Suprapubic skin (tissue), 4 donors: ENCODE measurements at regions not wholly inside any gene's neighbourhood (a gene's known extent, or its start where the extent isn't known, plus 50 kb on each side); places are given as distances from the start of the nearest gene placed in this dataset.

Experiments used
- EP300 ChIP-seq: sonication (generic); formaldehyde crosslinking; IDR thresholded peaks from one replicate; pipeline ENCODE4 v1.6.1; 2017; ENCODE audit warnings: antibody characterized with exemption
- POLR2A ChIP-seq, 2 donors: fragments of 450-650 bp; IDR thresholded peaks; one replicate each; pipeline ENCODE4 v1.6.1; 2017; ENCODE audit warnings: antibody characterized with exemption in 2 of 2, mild to moderate bottlenecking in 2 of 2, moderate library complexity in 2 of 2
- POLR2AphosphoS5 ChIP-seq, 3 donors: sonication (generic); formaldehyde crosslinking; IDR thresholded peaks; one replicate each; pipeline ENCODE4 v1.6.1; 2017; ENCODE audit warnings: antibody characterized with exemption in 3 of 3
- TF ChIP-seq, protein P1 (sequence below), 2 donors: fragments of 200-600 bp in 1 of 2; fragments of 450-650 bp in 1 of 2; sonication (generic) in 1 of 2; IDR thresholded peaks; one replicate each; pipeline ENCODE4 v1.5.1; 2016 to 2019; ENCODE audit warnings: antibody characterized with exemption in 2 of 2, mild to moderate bottlenecking in 1 of 2, moderate library complexity in 1 of 2

DNA sequence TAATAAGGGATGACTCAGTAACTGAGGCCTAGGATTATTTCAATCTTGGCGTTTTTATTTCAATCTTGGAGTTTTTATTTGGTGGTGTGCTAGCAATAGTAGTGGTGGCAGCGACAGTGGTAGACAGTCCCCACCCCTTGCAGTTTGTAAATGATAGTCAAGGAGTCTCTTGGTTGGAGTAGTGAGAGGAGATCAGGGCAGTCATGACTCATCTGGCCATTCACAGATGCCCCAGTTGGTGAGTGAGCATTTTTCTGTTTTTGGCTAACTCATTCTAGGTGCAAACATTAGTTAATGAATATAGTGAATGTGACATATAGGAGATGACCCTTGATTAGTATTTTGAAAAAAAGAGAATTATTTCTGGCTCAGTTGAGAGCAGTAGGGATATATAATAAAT lies 93.5 kb upstream of the ADAD1 start:
- TF ChIP-seq, protein P1, sequence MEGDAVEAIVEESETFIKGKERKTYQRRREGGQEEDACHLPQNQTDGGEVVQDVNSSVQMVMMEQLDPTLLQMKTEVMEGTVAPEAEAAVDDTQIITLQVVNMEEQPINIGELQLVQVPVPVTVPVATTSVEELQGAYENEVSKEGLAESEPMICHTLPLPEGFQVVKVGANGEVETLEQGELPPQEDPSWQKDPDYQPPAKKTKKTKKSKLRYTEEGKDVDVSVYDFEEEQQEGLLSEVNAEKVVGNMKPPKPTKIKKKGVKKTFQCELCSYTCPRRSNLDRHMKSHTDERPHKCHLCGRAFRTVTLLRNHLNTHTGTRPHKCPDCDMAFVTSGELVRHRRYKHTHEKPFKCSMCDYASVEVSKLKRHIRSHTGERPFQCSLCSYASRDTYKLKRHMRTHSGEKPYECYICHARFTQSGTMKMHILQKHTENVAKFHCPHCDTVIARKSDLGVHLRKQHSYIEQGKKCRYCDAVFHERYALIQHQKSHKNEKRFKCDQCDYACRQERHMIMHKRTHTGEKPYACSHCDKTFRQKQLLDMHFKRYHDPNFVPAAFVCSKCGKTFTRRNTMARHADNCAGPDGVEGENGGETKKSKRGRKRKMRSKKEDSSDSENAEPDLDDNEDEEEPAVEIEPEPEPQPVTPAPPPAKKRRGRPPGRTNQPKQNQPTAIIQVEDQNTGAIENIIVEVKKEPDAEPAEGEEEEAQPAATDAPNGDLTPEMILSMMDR (IDR thresholded peaks at IDR 0.05), result no peak
- TF ChIP-seq POLR2AphosphoS5 (IDR thresholded peaks at IDR 0.05) (no peak), EP300 (no peak), POLR2A (IDR thresholded peaks at IDR 0.05) (no peak)
